ENCODE measurements at regions not wholly inside any gene's neighbourhood (a gene's known extent, or its start where the extent isn't known, plus 50 kb on each side); places are given as distances from the start of the nearest gene placed in this dataset.

- TF ChIP-seq EZH2 (IDR thresholded peaks at IDR 0.05; ENCODE audit: insufficient read depth, poor library complexity, severe bottlenecking) (no peak), EZH2phosphoT487 (IDR thresholded peaks at IDR 0.05; ENCODE audit: insufficient read depth, low read depth) (no peak)
Measured at GRCh38 chr10:130938051-130938450, 373.5 kb downstream of the TCERG1L start.

Data from GM23248 (cell line).